K562 (cell line): ENCODE measurements at regions not wholly inside any gene's neighbourhood (a gene's known extent, or its start where the extent isn't known, plus 50 kb on each side); places are given as distances from the start of the nearest gene placed in this dataset.

Experiments used
- ATAC-seq: fragments of 200-7000 bp; cut with Tn5 transposase; 3 replicates; pipeline ENCODE4 v1.9.1; 2020; ENCODE audit warnings: moderate library complexity
- BruUV-seq: library from RNA; stranded (reverse); fragments of 400-500 nt; replicated peaks from 2 replicates; lab custom pipeline; 2021; lab: Mats Ljungman, UMichigan
- CTCF ChIA-PET: fragments of 300-600 bp; formaldehyde crosslinking; extraction: SDS; loops from one replicate; lab custom pipeline; 2021; ENCODE audit warnings: low intra/inter-chr PET ratio; lab: Yijun Ruan, JAX
- POLR2A ChIA-PET: fragments of 300-600, 350-650 bp; sonication (Branson Sonifier 250); formaldehyde crosslinking; extraction: SDS; loops from one replicate; lab custom pipeline; 2021; ENCODE audit warnings: antibody characterized with exemption, inconsistent platforms; lab: Yijun Ruan, JAX
- DNase-seq, 4 experiments: peaks; one replicate each; pipeline versions ENCODE4 v3.0.0 to v3.0.0-alpha.2; 2011 to 2018; ENCODE audit warnings: low spot score in 3 of 4, mixed read lengths in 3 of 4; ENCODE audit errors: extremely low read depth in 1 of 4
- FAIRE-seq: peaks from 2 replicates; lab custom pipeline; 2011; peaks lifted over from hg19 to GRCh38; lab: Jason Lieb, UNC
- H2AFZ ChIP-seq: 2 replicates; pipeline ENCODE4 v1.6.0; 2011; ENCODE audit warnings: low read depth, low read length, control low read depth, inconsistent platforms
- H3K27ac ChIP-seq: fragments of 200-600 bp; 3 replicates; pipeline ENCODE4 v1.8.0; 2011; ENCODE audit warnings: low read depth, mild to moderate bottlenecking, control low read depth, inconsistent platforms, low read length, moderate library complexity, mixed read lengths; ENCODE audit errors: extremely low read depth
- H3K27me3 ChIP-seq, 2 experiments: fragments of 300-600 bp in 1 of 2; 2 replicates in 1 of 2; 3 replicates in 1 of 2; pipeline versions ENCODE4 v1.6.0 to v1.8.0; 2011; ENCODE audit warnings: inconsistent platforms in 2 of 2, low read length in 2 of 2, mild to moderate bottlenecking in 1 of 2, mixed read lengths in 1 of 2, moderate library complexity in 1 of 2; ENCODE audit not compliant: control insufficient read depth in 2 of 2, insufficient read depth in 2 of 2
- H3K36me3 ChIP-seq: fragments of 300-600 bp; 3 replicates; pipeline ENCODE4 v1.8.0; 2011; ENCODE audit warnings: mild to moderate bottlenecking, low read length, inconsistent platforms; ENCODE audit not compliant: control insufficient read depth, insufficient read depth
- H3K4me1 ChIP-seq, 2 experiments: fragments of 200-600 bp in 1 of 2; replicated peaks in 1 of 2; 2 replicates in 1 of 2; 3 replicates in 1 of 2; pipeline versions ENCODE4 v1.5.1 to v1.8.0; 2011; ENCODE audit warnings: inconsistent platforms in 2 of 2, low read length in 2 of 2, mild to moderate bottlenecking in 1 of 2, mixed read lengths in 1 of 2, moderate library complexity in 1 of 2; ENCODE audit not compliant: control insufficient read depth in 2 of 2, insufficient read depth in 2 of 2
- H3K4me2 ChIP-seq: 2 replicates; pipeline ENCODE4 v1.6.1; 2011; ENCODE audit warnings: low read length, control low read depth, inconsistent platforms, mixed read lengths; ENCODE audit not compliant: insufficient read depth
- H3K4me3 ChIP-seq: fragments of 200-600 bp; sonication (generic), shearing (Covaris generic); 2 replicates; pipeline ENCODE4 v1.5.1; 2016; ENCODE audit warnings: control low read depth, inconsistent platforms
- H3K79me2 ChIP-seq: fragments of 200-600 bp; 3 replicates; pipeline ENCODE4 v1.8.0; 2011; ENCODE audit warnings: low read length, inconsistent platforms; ENCODE audit not compliant: control insufficient read depth, insufficient read depth
- H3K9ac ChIP-seq, 2 experiments: 2 replicates each; pipeline versions ENCODE4 v1.6.0 to v1.6.1; 2011; ENCODE audit warnings: low read depth in 2 of 2, low read length in 2 of 2, control low read depth in 1 of 2, inconsistent platforms in 1 of 2, mild to moderate bottlenecking in 1 of 2, mixed read lengths in 1 of 2; ENCODE audit not compliant: insufficient read depth in 1 of 2
- H3K9me1 ChIP-seq: one replicate; pipeline ENCODE4 v1.6.0; 2011; ENCODE audit warnings: inconsistent platforms, mild to moderate bottlenecking, low read length, moderate library complexity; ENCODE audit not compliant: control insufficient read depth, insufficient read depth
- H3K9me3 ChIP-seq: replicated peaks from 2 replicates; pipeline ENCODE4 v1.5.1; 2011; ENCODE audit warnings: low read depth, low read length, inconsistent platforms; ENCODE audit not compliant: control insufficient read depth, insufficient read depth
- H4K20me1 ChIP-seq: replicated peaks from 2 replicates; pipeline ENCODE4 v1.6.1; 2011; ENCODE audit warnings: low read length, inconsistent platforms, mixed read lengths; ENCODE audit not compliant: control insufficient read depth, insufficient read depth
- CTCFL ChIP-seq: IDR thresholded peaks from 2 replicates; pipeline ENCODE4 v1.6.1; 2011; ENCODE audit warnings: borderline replicate concordance, low read depth, mild to moderate bottlenecking, moderate library complexity, low read length; ENCODE audit not compliant: insufficient read depth, poor library complexity, severe bottlenecking
- JUN ChIP-seq, 2 experiments: sonication (generic) in 1 of 2; formaldehyde crosslinking in 1 of 2; IDR thresholded peaks; 2 replicates each; pipeline versions ENCODE4 v1.6.1 to v1.8.0; 2012 to 2022; ENCODE audit warnings: borderline replicate concordance in 2 of 2, mild to moderate bottlenecking in 2 of 2, improper control_type of control experiment in 1 of 2, low read depth in 1 of 2, low read length in 1 of 2, missing genetic modification reagents in 1 of 2
- MCM2 ChIP-seq: fragments of 450-650 bp; IDR thresholded peaks from 2 replicates; pipeline ENCODE4 v1.6.1; 2017; ENCODE audit warnings: low read depth, mild to moderate bottlenecking
- NR2C1 ChIP-seq, 2 experiments: fragments of 450-650 bp; IDR thresholded peaks; 2 replicates each; pipeline ENCODE4 v1.6.1; 2017; ENCODE audit warnings: mild to moderate bottlenecking in 2 of 2, antibody characterized with exemption in 1 of 2, inconsistent platforms in 1 of 2, missing compliant biosample characterization in 1 of 2, missing genetic modification characterization in 1 of 2
- POLR2B ChIP-seq: fragments of 450-650 bp; IDR thresholded peaks from 2 replicates; pipeline ENCODE4 v1.6.1; 2018; ENCODE audit warnings: low read depth; ENCODE audit not compliant: partially characterized antibody
- PTRF ChIP-seq: fragments of 450-650 bp; IDR thresholded peaks from 2 replicates; pipeline ENCODE4 v1.6.1; 2016; ENCODE audit warnings: mild to moderate bottlenecking, missing genetic modification characterization, missing compliant biosample characterization
- SMAD3 ChIP-seq: fragments of 450-650 bp; formaldehyde crosslinking; conservative IDR thresholded peaks from 2 replicates; pipeline ENCODE4 v1.4.0; 2020; ENCODE audit warnings: mild to moderate bottlenecking
- TAF1 ChIP-seq: IDR thresholded peaks from 2 replicates; pipeline ENCODE4 v1.6.1; 2011; ENCODE audit warnings: mild to moderate bottlenecking, low read length, moderate library complexity; ENCODE audit not compliant: insufficient read depth, control insufficient read depth, severe bottlenecking; ENCODE audit errors: extremely low read depth
- TARDBP ChIP-seq: fragments of 450-650 bp; IDR thresholded peaks from 2 replicates; pipeline ENCODE4 v1.6.1; 2016
- ZBED1 ChIP-seq: IDR thresholded peaks from 2 replicates; pipeline ENCODE4 v1.6.1; 2014
- ZNF41 ChIP-seq: fragments of 250-450 bp; sonication (Bioruptor Pico); conservative IDR thresholded peaks from 2 replicates; pipeline ENCODE4 v1.4.0; 2020; ENCODE audit warnings: mild to moderate bottlenecking
- WGBS: fragments of 100-300 bp; shearing (Covaris generic); methylation state at CpG from one replicate; pipeline ENCODE4 v1.1.6; 2016; ENCODE audit warnings: low coverage, mixed read lengths; ENCODE audit not compliant: insufficient coverage; ENCODE audit errors: missing lambda C conversion rate; 5-methylcytosine and 5-hydroxymethylcytosine counted together
- in situ Hi-C: fragments of 300-500 bp; cut with MboI; formaldehyde crosslinking; loops from 4 replicates; pipeline ENCODE4 v1.15.0; 2018; ENCODE audit warnings: inconsistent platforms, mixed read lengths
- intact Hi-C: fragments of 100-400 bp; cut with micrococcal nuclease; formaldehyde crosslinking; loops from 2 replicates; pipeline ENCODE4 v1.14.2; 2022

GRCh38 chr15:47614360-47615011, 102.8 kb upstream of the SEMA6D start:
- H2AFZ ChIP-seq: no peak overlapping the region
- no peaks in the 10 kb centered on the region for H4K20me1 ChIP-seq
- no peaks in the 10 kb centered on the region for H3K79me2 ChIP-seq
- H3K27me3 ChIP-seq: no peaks in the 10 kb centered on the region
- H3K36me3 ChIP-seq: no peaks in the 10 kb centered on the region
- no peak for DNase-seq
- no peak for TF ChIP-seq JUN (IDR thresholded peaks at IDR 0.05; ENCODE audit: borderline replicate concordance, low read depth, low read length)
- no peak for TF ChIP-seq JUN (CRISPR knock-in tag; IDR thresholded peaks at IDR 0.05; ENCODE audit: borderline replicate concordance)
- TF ChIP-seq TARDBP: no peak
- no peak for TF ChIP-seq PTRF (tag)
- TF ChIP-seq ZBED1: no peak
- no peak for TF ChIP-seq ZNF41
- no peak for TF ChIP-seq MCM2
- no peak for TF ChIP-seq POLR2B
- no peak for TF ChIP-seq TAF1
- no peak for TF ChIP-seq NR2C1 (IDR thresholded peaks at IDR 0.05)
- no peak for TF ChIP-seq NR2C1 (tag; IDR thresholded peaks at IDR 0.05)
- TF ChIP-seq SMAD3 (CRISPR knock-in tag): no peak
- TF ChIP-seq CTCFL: no peak
- in situ Hi-C loops (no loop called here), intact Hi-C loops (no loop called here)
- H3K9me3 ChIP-seq: no peaks in the 10 kb centered on the region
- no peak overlapping the region for H3K4me3 ChIP-seq
- POLR2A ChIA-PET: no interaction called here
- no peaks in the 10 kb centered on the region for H3K9me1 ChIP-seq
- ATAC-seq: no peak
- H3K4me1 ChIP-seq: no peaks in the 10 kb centered on the region
- WGBS: 0% methylated on average over 2 of the region's 2 CpGs
- H3K27ac ChIP-seq: no peak overlapping the region
- no peak overlapping the region for H3K4me2 ChIP-seq
- no peak overlapping the region for H3K9ac ChIP-seq
- no TSS peak for BruUV-seq
- no peak for FAIRE-seq
- CTCF ChIA-PET: no interaction called here
